GM12865 (cell line): ENCODE measurements at regions not wholly inside any gene's neighbourhood (a gene's known extent, or its start where the extent isn't known, plus 50 kb on each side); places are given as distances from the start of the nearest gene placed in this dataset.

Experiments used
- DNase-seq: peaks from one replicate; pipeline ENCODE4 v3.0.0; 2010; ENCODE audit warnings: low read depth
- H3K4me3 ChIP-seq: 2 replicates; pipeline ENCODE4 v1.5.1; 2011; ENCODE audit warnings: mild to moderate bottlenecking, low read depth, low read length, control low read depth
- TF ChIP-seq, protein P1 (sequence below): IDR thresholded peaks from 2 replicates; pipeline ENCODE4 v1.5.1; 2011; ENCODE audit warnings: low read length, control low read depth, low read depth, inconsistent platforms; ENCODE audit not compliant: insufficient read depth; ENCODE audit errors: missing control alignments

DNA sequence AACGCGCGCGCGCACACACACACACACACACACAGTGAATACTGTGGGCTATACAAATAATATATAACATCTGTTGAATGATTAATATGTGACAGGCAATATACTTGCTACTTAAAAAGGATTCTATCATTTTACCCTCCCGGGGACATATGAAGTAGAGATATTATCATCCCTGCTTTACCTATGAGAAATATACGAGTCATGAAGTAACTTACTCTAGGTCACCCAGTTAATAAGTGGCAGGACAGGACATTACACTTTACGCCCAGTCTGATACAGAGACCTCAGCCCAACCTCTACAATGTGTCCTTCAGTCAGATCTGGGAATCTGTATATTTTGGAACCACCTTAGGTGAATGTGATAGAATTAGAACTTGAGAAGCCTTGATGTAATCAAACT, 55.4 kb downstream of the CCDC54 start:
- DNase-seq, result no peak
- TF ChIP-seq, protein P1, sequence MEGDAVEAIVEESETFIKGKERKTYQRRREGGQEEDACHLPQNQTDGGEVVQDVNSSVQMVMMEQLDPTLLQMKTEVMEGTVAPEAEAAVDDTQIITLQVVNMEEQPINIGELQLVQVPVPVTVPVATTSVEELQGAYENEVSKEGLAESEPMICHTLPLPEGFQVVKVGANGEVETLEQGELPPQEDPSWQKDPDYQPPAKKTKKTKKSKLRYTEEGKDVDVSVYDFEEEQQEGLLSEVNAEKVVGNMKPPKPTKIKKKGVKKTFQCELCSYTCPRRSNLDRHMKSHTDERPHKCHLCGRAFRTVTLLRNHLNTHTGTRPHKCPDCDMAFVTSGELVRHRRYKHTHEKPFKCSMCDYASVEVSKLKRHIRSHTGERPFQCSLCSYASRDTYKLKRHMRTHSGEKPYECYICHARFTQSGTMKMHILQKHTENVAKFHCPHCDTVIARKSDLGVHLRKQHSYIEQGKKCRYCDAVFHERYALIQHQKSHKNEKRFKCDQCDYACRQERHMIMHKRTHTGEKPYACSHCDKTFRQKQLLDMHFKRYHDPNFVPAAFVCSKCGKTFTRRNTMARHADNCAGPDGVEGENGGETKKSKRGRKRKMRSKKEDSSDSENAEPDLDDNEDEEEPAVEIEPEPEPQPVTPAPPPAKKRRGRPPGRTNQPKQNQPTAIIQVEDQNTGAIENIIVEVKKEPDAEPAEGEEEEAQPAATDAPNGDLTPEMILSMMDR, result no peak
- H3K4me3 ChIP-seq, result no peak overlapping the region

DNA sequence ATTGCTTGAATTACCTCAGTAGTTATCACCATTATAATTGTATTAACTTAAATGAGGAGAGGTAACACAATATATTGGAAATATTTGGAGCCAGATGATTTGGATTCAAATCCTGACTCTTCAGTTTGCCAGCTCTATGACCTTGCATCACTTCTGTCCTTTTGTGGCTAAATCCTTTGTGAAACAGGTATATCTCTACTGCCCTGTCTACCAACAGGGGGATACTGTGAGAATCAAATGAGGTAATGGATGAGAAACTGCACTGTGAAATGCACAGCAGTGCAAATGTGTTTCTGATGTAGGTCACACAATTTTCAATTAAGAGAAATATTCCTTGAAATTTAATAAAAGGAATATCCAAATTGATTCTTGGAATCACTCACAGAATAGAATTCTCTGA, 58.8 kb downstream of the CCDC54 start:
- TF ChIP-seq, protein P1, result no peak
- DNase-seq, result no peak
- H3K4me3 ChIP-seq, result no peak overlapping the region

DNA sequence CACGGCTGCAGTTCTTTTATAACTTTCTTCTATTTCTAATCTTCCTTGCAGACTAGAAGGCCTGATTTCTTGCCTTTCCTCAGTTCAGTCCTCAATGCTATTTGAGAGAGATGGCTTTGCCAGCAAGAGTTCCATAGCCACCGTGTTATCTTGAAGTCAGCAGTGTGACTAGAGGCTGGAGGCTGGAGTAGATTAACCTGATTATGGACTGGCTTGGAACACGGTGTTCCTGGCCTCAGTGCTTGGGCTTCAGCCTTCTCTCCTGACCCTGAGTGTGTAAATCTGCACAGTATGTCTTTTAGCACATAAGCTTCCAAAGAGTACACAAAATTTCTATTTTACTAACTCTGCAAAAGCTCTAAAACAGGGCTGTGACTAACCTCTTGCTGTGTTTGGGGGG, 61.4 kb downstream of the CCDC54 start:
- no peak for DNase-seq
- TF ChIP-seq, protein P1, result no peak
- no peak overlapping the region for H3K4me3 ChIP-seq

DNA sequence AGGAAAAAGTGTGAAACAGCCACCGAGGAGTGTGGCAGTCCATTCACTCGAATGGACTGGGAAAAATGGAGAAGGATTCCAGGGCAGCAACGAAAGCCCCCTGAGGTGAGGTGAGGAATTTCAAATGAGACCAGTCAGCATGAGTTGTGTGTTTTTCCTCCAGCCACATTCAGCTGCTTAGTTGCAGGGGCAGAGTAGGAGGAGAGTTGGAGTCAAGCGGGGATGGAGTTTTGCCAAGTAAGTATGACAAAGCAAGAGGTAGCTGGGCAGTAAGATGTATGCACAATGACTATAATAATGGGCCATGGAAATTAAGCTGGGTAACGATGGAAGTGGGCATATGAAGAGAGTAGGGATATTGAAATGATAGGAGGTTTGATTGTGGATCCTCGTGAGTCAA, 64.4 kb downstream of the CCDC54 start:
- DNase-seq, result no peak

DNA sequence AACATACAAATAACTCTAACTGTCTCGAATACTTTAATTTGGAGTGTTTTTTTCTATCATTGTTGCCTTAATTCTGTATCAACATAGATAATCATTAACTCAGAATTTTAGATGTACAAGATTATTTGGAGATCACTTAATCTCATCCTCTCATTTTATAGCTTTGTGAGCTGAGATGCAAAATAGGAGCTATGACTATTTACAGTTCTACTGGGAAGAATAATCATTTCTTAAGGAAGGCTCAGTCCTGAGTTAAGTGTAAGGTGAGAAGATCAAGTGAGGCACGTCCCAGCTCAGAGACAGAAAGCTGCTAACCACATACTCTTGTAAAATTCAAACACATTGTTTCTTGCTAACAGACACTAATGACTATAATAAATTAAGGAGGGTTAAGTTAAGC, 66.2 kb downstream of the CCDC54 start:
- no peak overlapping the region for H3K4me3 ChIP-seq
- TF ChIP-seq, protein P1, result no peak
- no peak for DNase-seq

More for the DNA sequence above, 64.4 kb downstream of the CCDC54 start:
- TF ChIP-seq, protein P1, result no peak
- no peak overlapping the region for H3K4me3 ChIP-seq

DNA sequence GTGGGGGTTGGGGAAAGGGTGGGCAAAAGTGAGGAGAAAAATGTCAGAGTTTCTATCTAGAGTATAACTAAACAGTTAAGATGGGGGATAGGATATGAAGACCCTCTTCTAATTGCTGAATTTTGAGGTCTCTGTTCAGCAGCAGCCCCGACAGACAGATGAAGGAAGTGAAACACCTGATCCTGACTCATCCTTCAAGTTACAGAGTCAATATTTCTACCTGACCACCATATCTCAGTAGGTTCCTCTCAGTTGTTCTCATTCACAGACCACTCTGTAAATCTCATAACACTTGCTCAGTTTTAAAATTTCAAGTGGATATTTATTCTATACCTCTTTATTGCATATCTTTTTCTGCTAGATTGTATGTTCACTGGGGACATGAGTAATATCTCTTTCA, 69.5 kb downstream of the CCDC54 start:
- TF ChIP-seq, protein P1, result no peak
- DNase-seq, result no peak
- no peak overlapping the region for H3K4me3 ChIP-seq

DNA sequence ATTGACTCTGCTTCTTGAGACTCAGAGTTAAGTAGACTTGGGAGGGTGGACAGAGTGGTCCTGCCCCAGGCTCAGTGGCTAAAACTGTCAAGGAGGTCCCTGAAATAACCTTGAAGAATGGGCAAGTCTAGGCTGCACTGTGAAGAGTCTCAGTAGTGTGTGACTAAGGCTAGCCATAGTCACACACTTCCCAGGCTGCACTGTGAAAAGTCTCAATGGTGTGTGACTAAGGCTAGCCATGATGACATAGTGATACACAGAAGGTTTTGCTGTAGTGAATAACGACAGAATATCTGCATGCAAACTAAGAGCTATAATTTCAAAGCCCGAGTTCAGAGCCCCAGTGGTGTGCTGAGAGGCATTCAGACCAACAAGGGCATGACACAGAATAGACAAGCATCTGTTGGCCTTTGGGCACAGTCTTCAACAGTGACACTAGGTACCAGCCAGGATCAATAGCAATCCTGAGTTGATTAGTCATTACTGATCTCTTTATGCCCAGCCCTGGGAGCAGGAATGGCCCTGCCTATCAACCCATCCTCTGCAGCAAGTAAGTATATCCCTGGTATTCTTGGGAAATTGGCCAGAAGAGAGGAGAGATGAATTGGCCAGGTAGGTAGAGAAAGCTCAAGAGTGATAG, 72.4 kb upstream of the BBX start:
- TF ChIP-seq, protein P1, result no peak
- DNase-seq, result no peak
- no peak overlapping the region for H3K4me3 ChIP-seq
